Testis (tissue), 2 donors: ENCODE measurements at regions not wholly inside any gene's neighbourhood (a gene's known extent, or its start where the extent isn't known, plus 50 kb on each side); places are given as distances from the start of the nearest gene placed in this dataset.

ENCODE experiments used
- POLR2A ChIP-seq: fragments of 450-650 bp; IDR thresholded peaks from one replicate; pipeline ENCODE4 v1.6.1; 2017; ENCODE audit warnings: antibody characterized with exemption, mild to moderate bottlenecking, moderate library complexity
- TF ChIP-seq, protein P1 (sequence below), 3 experiments: fragments of 450-650 bp in 2 of 3; fragments of 200-600 bp in 1 of 3; sonication (generic) in 1 of 3; IDR thresholded peaks; one replicate each; pipeline ENCODE4 v1.5.1; 2016 to 2019; ENCODE audit warnings: antibody characterized with exemption in 3 of 3, mild to moderate bottlenecking in 2 of 3, moderate library complexity in 1 of 3

- TF ChIP-seq POLR2A: no peak
- TF ChIP-seq, protein P1, sequence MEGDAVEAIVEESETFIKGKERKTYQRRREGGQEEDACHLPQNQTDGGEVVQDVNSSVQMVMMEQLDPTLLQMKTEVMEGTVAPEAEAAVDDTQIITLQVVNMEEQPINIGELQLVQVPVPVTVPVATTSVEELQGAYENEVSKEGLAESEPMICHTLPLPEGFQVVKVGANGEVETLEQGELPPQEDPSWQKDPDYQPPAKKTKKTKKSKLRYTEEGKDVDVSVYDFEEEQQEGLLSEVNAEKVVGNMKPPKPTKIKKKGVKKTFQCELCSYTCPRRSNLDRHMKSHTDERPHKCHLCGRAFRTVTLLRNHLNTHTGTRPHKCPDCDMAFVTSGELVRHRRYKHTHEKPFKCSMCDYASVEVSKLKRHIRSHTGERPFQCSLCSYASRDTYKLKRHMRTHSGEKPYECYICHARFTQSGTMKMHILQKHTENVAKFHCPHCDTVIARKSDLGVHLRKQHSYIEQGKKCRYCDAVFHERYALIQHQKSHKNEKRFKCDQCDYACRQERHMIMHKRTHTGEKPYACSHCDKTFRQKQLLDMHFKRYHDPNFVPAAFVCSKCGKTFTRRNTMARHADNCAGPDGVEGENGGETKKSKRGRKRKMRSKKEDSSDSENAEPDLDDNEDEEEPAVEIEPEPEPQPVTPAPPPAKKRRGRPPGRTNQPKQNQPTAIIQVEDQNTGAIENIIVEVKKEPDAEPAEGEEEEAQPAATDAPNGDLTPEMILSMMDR (IDR thresholded peaks at IDR 0.05): no peak
Measured at GRCh38 chr4:151575646-151576045, 166.7 kb downstream of the FHIP1A start.
